ENCODE measurements at regions not wholly inside any gene's neighbourhood (a gene's known extent, or its start where the extent isn't known, plus 50 kb on each side); places are given as distances from the start of the nearest gene placed in this dataset.

GRCh38 chr14:65794674-65795279, 382.2 kb downstream of the FUT8 start:
- Histone ChIP-seq H3K9ac (ENCODE audit: low read length in 2 of 2) (no peak overlapping the region), H3K27ac (ENCODE audit: low read length) (no peak overlapping the region), H3K4me1 (ENCODE audit: control insufficient read depth, insufficient read depth, low read length) (no peaks in the 10 kb centered on the region), H3K9me3 (ENCODE audit: control insufficient read depth in 2 of 2, low read length in 2 of 2) (no peaks in the 10 kb centered on the region), H3K27me3 (ENCODE audit: control insufficient read depth in 1 of 2, insufficient read depth in 2 of 2, low read length in 2 of 2) (peaks cover 0 to 3% of the 10 kb centered on the region in 2 donors), H3K4me3 (ENCODE audit: low read length in 2 of 2) (no peak overlapping the region), H3K36me3 (ENCODE audit: control insufficient read depth in 2 of 2, insufficient read depth in 2 of 2, low read length in 2 of 2) (no peaks in the 10 kb centered on the region)

- H3K36me3 ChIP-seq (ENCODE audit: control insufficient read depth in 2 of 2, insufficient read depth in 2 of 2, low read length in 2 of 2), result no peaks in the 10 kb centered on the region
- H3K4me1 ChIP-seq (ENCODE audit: control insufficient read depth, insufficient read depth, low read length), result no peaks in the 10 kb centered on the region
- H3K9me3 ChIP-seq (ENCODE audit: control insufficient read depth in 2 of 2, low read length in 2 of 2), result no peaks in the 10 kb centered on the region
- no peak overlapping the region for H3K4me3 ChIP-seq (ENCODE audit: low read length in 2 of 2)
- no peak overlapping the region for H3K27ac ChIP-seq (ENCODE audit: low read length)
- H3K9ac ChIP-seq (ENCODE audit: low read length in 2 of 2), result no peak overlapping the region
- no peaks in the 10 kb centered on the region for H3K27me3 ChIP-seq (ENCODE audit: control insufficient read depth in 1 of 2, insufficient read depth in 2 of 2, low read length in 2 of 2)
Observed at GRCh38 chr14:65798216-65798615, 385.7 kb downstream of the FUT8 start.

GRCh38 chr14:65800694-65801093, 388.2 kb downstream of the FUT8 start:
- H3K27me3 ChIP-seq (ENCODE audit: control insufficient read depth in 1 of 2, insufficient read depth in 2 of 2, low read length in 2 of 2), result no peaks in the 10 kb centered on the region
- no peak overlapping the region for H3K9ac ChIP-seq (ENCODE audit: low read length in 2 of 2)
- H3K36me3 ChIP-seq (ENCODE audit: control insufficient read depth in 2 of 2, insufficient read depth in 2 of 2, low read length in 2 of 2), result no peaks in the 10 kb centered on the region
- H3K4me1 ChIP-seq (ENCODE audit: control insufficient read depth, insufficient read depth, low read length), result no peaks in the 10 kb centered on the region
- no peak overlapping the region for H3K4me3 ChIP-seq (ENCODE audit: low read length in 2 of 2)
- H3K9me3 ChIP-seq (ENCODE audit: control insufficient read depth in 2 of 2, low read length in 2 of 2), result no peaks in the 10 kb centered on the region
- no peak overlapping the region for H3K27ac ChIP-seq (ENCODE audit: low read length)

GRCh38 chr14:65802196-65802595, 389.7 kb downstream of the FUT8 start:
- no peaks in the 10 kb centered on the region for H3K4me1 ChIP-seq (ENCODE audit: control insufficient read depth, insufficient read depth, low read length)
- H3K9me3 ChIP-seq (ENCODE audit: control insufficient read depth in 2 of 2, low read length in 2 of 2), result no peaks in the 10 kb centered on the region
- H3K27ac ChIP-seq (ENCODE audit: low read length), result no peak overlapping the region
- no peak overlapping the region for H3K4me3 ChIP-seq (ENCODE audit: low read length in 2 of 2)
- no peaks in the 10 kb centered on the region for H3K36me3 ChIP-seq (ENCODE audit: control insufficient read depth in 2 of 2, insufficient read depth in 2 of 2, low read length in 2 of 2)
- no peaks in the 10 kb centered on the region for H3K27me3 ChIP-seq (ENCODE audit: control insufficient read depth in 1 of 2, insufficient read depth in 2 of 2, low read length in 2 of 2)
- H3K9ac ChIP-seq (ENCODE audit: low read length in 2 of 2), result no peak overlapping the region

DNA sequence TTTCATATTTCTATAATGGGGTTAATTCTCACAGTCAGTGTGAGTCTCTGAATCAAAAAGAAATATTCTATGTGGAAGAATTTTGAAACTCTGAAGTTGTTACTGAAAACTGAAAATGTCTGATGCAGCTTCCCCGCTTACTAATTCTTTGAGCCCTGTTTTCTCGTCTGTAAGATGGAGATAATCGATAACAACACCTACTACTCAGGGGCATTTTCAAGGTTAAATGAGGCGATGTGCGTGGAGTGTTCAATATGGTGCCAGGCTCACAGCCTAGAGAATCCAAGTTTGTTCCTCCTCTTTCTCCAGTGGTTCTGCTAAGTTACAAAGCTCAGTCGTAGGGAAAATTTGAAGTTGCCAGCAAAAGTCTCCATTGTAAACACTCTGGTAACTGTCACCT, 391.4 kb downstream of the FUT8 start:
- peaks cover 0 to 10% of the 10 kb centered on the region in 2 donors for H3K9me3 ChIP-seq (ENCODE audit: control insufficient read depth in 2 of 2, low read length in 2 of 2)
- H3K4me3 ChIP-seq (ENCODE audit: low read length in 2 of 2), result no peak overlapping the region
- H3K4me1 ChIP-seq (ENCODE audit: control insufficient read depth, insufficient read depth, low read length), result no peaks in the 10 kb centered on the region
- no peak overlapping the region for H3K27ac ChIP-seq (ENCODE audit: low read length)
- H3K27me3 ChIP-seq (ENCODE audit: control insufficient read depth in 1 of 2, insufficient read depth in 2 of 2, low read length in 2 of 2), result no peaks in the 10 kb centered on the region
- no peaks in the 10 kb centered on the region for H3K36me3 ChIP-seq (ENCODE audit: control insufficient read depth in 2 of 2, insufficient read depth in 2 of 2, low read length in 2 of 2)
- no peak overlapping the region for H3K9ac ChIP-seq (ENCODE audit: low read length in 2 of 2)

DNA sequence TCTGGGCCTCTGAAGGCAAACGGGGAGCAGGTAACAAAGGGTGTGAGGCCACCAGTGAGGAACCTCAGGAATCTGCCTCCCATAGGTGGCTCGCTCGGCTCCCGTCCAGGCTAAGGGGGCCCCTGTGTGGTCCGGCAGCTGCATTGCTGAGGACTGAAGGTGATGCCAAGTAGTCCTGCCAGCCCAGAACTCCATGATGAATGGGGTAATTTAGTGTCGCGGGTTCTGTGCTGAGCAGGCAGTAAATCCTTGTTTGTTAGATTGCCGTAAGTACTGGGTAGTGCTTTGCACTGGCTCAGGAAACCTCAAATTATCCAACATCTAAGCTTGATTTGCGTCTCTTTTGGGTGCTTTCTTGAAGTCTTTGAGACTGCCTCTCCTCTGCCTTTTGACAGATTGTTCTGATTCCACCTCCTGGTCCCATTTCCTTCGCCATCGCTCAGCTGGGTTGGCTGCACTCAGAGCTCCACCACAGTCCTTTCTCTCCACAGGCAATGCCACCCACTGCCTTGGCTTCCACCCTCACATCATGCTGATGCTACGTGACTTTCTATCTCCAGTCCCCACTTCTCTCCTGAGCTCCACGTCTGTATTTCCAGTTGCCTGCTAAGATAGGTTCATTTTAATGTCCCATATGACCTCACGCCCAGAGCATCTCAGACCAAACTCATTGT, 392.0 kb downstream of the FUT8 start:
- H3K27me3 ChIP-seq (ENCODE audit: control insufficient read depth in 1 of 2, insufficient read depth in 2 of 2, low read length in 2 of 2), result no peaks in the 10 kb centered on the region
- H3K9ac ChIP-seq (ENCODE audit: low read length in 2 of 2), result no peak overlapping the region
- H3K4me1 ChIP-seq (ENCODE audit: control insufficient read depth, insufficient read depth, low read length), result no peaks in the 10 kb centered on the region
- H3K4me3 ChIP-seq (ENCODE audit: low read length in 2 of 2), result no peak overlapping the region
- no peak overlapping the region for H3K27ac ChIP-seq (ENCODE audit: low read length)
- H3K36me3 ChIP-seq (ENCODE audit: control insufficient read depth in 2 of 2, insufficient read depth in 2 of 2, low read length in 2 of 2), result no peaks in the 10 kb centered on the region
- peaks cover 0 to 10% of the 10 kb centered on the region in 2 donors for H3K9me3 ChIP-seq (ENCODE audit: control insufficient read depth in 2 of 2, low read length in 2 of 2)

DNA sequence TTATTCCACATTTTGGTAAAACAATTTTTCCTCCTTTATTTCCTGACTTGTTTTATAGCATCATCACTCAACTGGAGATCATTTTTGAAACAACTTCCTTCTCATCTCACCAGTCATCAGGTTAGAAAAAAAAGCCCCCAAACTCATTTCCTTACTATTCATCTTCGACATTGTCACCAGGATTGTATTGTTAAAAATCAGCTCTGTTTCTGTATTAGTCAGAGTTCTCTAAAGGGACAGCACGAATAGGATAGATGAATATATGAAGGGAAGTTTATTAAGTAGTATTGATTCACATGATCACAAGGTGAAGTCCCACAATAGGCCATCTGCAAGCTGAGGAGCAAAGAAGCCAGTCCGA, 392.6 kb downstream of the FUT8 start:
- Histone ChIP-seq H3K4me3 (ENCODE audit: low read length in 2 of 2) (no peak overlapping the region), H3K4me1 (ENCODE audit: control insufficient read depth, insufficient read depth, low read length) (no peaks in the 10 kb centered on the region), H3K36me3 (ENCODE audit: control insufficient read depth in 2 of 2, insufficient read depth in 2 of 2, low read length in 2 of 2) (no peaks in the 10 kb centered on the region), H3K9ac (ENCODE audit: low read length in 2 of 2) (no peak overlapping the region), H3K27me3 (ENCODE audit: control insufficient read depth in 1 of 2, insufficient read depth in 2 of 2, low read length in 2 of 2) (no peaks in the 10 kb centered on the region), H3K27ac (ENCODE audit: low read length) (no peak overlapping the region), H3K9me3 (ENCODE audit: control insufficient read depth in 2 of 2, low read length in 2 of 2) (peaks cover 0 to 10% of the 10 kb centered on the region in 2 donors)

DNA sequence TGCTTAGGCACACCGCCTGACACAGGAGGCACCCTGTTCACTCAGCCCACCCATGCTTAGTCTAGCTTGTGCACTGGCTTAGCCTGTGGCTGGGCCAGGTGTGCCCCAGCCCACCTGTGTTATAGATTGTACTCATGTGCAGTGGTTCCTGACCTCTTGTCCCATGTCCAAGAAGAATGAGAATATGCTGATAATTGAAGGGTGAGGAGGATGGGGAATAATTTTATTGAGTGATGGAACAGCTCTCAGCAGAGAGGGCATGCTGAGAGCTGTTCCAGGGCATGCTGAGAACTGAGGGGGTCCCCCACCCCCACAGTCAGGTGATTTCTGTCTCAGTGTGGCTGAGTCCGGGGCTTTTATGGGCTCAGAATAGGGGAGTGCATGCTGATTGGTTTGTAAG, 395.9 kb downstream of the FUT8 start:
- H3K4me3 ChIP-seq (ENCODE audit: low read length in 2 of 2), result no peak overlapping the region

GRCh38 chr14:65810322-65810721, 397.8 kb downstream of the FUT8 start:
- Histone ChIP-seq H3K36me3 (ENCODE audit: control insufficient read depth in 2 of 2, insufficient read depth in 2 of 2, low read length in 2 of 2) (no peaks in the 10 kb centered on the region), H3K9ac (ENCODE audit: low read length in 2 of 2) (no peak overlapping the region), H3K4me3 (ENCODE audit: low read length in 2 of 2) (no peak overlapping the region), H3K9me3 (ENCODE audit: control insufficient read depth in 2 of 2, low read length in 2 of 2) (peaks cover 0 to 10% of the 10 kb centered on the region in 2 donors), H3K4me1 (ENCODE audit: control insufficient read depth, insufficient read depth, low read length) (no peaks in the 10 kb centered on the region), H3K27me3 (ENCODE audit: control insufficient read depth in 1 of 2, insufficient read depth in 2 of 2, low read length in 2 of 2) (peaks cover 0 to 3% of the 10 kb centered on the region in 2 donors), H3K27ac (ENCODE audit: low read length) (no peak overlapping the region)

More for the DNA sequence above, 395.9 kb downstream of the FUT8 start:
- Histone ChIP-seq H3K9me3 (ENCODE audit: control insufficient read depth in 2 of 2, low read length in 2 of 2) (peaks cover 0 to 10% of the 10 kb centered on the region in 2 donors), H3K27ac (ENCODE audit: low read length) (no peak overlapping the region), H3K4me1 (ENCODE audit: control insufficient read depth, insufficient read depth, low read length) (no peaks in the 10 kb centered on the region), H3K9ac (ENCODE audit: low read length in 2 of 2) (no peak overlapping the region), H3K36me3 (ENCODE audit: control insufficient read depth in 2 of 2, insufficient read depth in 2 of 2, low read length in 2 of 2) (no peaks in the 10 kb centered on the region), H3K27me3 (ENCODE audit: control insufficient read depth in 1 of 2, insufficient read depth in 2 of 2, low read length in 2 of 2) (peaks cover 0 to 3% of the 10 kb centered on the region in 2 donors)

GRCh38 chr14:65813760-65814384, 401.3 kb downstream of the FUT8 start:
- H3K27me3 ChIP-seq (ENCODE audit: control insufficient read depth in 1 of 2, insufficient read depth in 2 of 2, low read length in 2 of 2), result peaks cover 0 to 5% of the 10 kb centered on the region in 2 donors
- no peaks in the 10 kb centered on the region for H3K4me1 ChIP-seq (ENCODE audit: control insufficient read depth, insufficient read depth, low read length)
- no peak overlapping the region for H3K9ac ChIP-seq (ENCODE audit: low read length in 2 of 2)
- no peak overlapping the region for H3K4me3 ChIP-seq (ENCODE audit: low read length in 2 of 2)
- H3K36me3 ChIP-seq (ENCODE audit: control insufficient read depth in 2 of 2, insufficient read depth in 2 of 2, low read length in 2 of 2), result no peaks in the 10 kb centered on the region
- no peaks in the 10 kb centered on the region for H3K9me3 ChIP-seq (ENCODE audit: control insufficient read depth in 2 of 2, low read length in 2 of 2)
- no peak overlapping the region for H3K27ac ChIP-seq (ENCODE audit: low read length)

- Histone ChIP-seq H3K9ac (ENCODE audit: low read length in 2 of 2) (no peak overlapping the region), H3K4me1 (ENCODE audit: control insufficient read depth, insufficient read depth, low read length) (no peaks in the 10 kb centered on the region), H3K27ac (ENCODE audit: low read length) (no peak overlapping the region), H3K27me3 (ENCODE audit: control insufficient read depth in 1 of 2, insufficient read depth in 2 of 2, low read length in 2 of 2) (peaks cover 0 to 5% of the 10 kb centered on the region in 2 donors), H3K4me3 (ENCODE audit: low read length in 2 of 2) (no peak overlapping the region), H3K9me3 (ENCODE audit: control insufficient read depth in 2 of 2, low read length in 2 of 2) (no peaks in the 10 kb centered on the region), H3K36me3 (ENCODE audit: control insufficient read depth in 2 of 2, insufficient read depth in 2 of 2, low read length in 2 of 2) (no peaks in the 10 kb centered on the region)
Observed at GRCh38 chr14:65815127-65815526, 402.6 kb downstream of the FUT8 start.
